H1 (cell line): ENCODE measurements at regions not wholly inside any gene's neighbourhood (a gene's known extent, or its start where the extent isn't known, plus 50 kb on each side); places are given as distances from the start of the nearest gene placed in this dataset.

Source experiments
- CTCF ChIA-PET: fragments of 300-600 bp; sonication (Branson Sonifier 250); formaldehyde crosslinking; loops from one replicate; lab custom pipeline; 2021; ENCODE audit not compliant: partially characterized antibody; lab: Charles Lee
- POLR2A ChIA-PET: fragments of 300-600 bp; sonication (Branson Sonifier 250); formaldehyde crosslinking; loops from one replicate; lab custom pipeline; 2021; ENCODE audit warnings: inconsistent platforms; ENCODE audit not compliant: partially characterized antibody; lab: Charles Lee
- DNase-seq, 2 experiments: peaks; one replicate each; pipeline versions ENCODE4 v3.0.0 to v3.0.0-alpha.2; 2010 to 2022; ENCODE audit warnings: low spot score in 2 of 2, low read depth in 1 of 2, mixed read lengths in 1 of 2
- FAIRE-seq: peaks from 2 replicates; lab custom pipeline; 2011; peaks lifted over from hg19 to GRCh38; lab: Jason Lieb, UNC
- H2AFZ ChIP-seq: 2 replicates; pipeline ENCODE4 v1.8.1; 2012; ENCODE audit warnings: low read length, inconsistent platforms
- H2AK5ac ChIP-seq: 2 replicates; pipeline ENCODE4 v1.6.1; 2013; ENCODE audit warnings: low read depth, low read length
- H2BK120ac ChIP-seq: replicated peaks from 2 replicates; pipeline ENCODE3; 2013; ENCODE audit warnings: low read depth, low read length, inconsistent platforms
- H2BK12ac ChIP-seq: 2 replicates; pipeline ENCODE4 v1.6.1; 2013; ENCODE audit warnings: low read depth, low read length
- H2BK15ac ChIP-seq: 2 replicates; pipeline ENCODE4 v1.6.1; 2013; ENCODE audit warnings: low read length
- H2BK20ac ChIP-seq: 2 replicates; pipeline ENCODE4 v1.6.1; 2013; ENCODE audit warnings: low read length
- H2BK5ac ChIP-seq: 2 replicates; pipeline ENCODE4 v1.6.1; 2013; ENCODE audit warnings: low read depth, low read length
- H3K14ac ChIP-seq: 2 replicates; pipeline ENCODE4 v1.6.1; 2013; ENCODE audit warnings: inconsistent platforms; ENCODE audit not compliant: insufficient read length
- H3K18ac ChIP-seq: 2 replicates; pipeline ENCODE4 v1.6.1; 2013; ENCODE audit warnings: low read length; ENCODE audit errors: extremely low read depth
- H3K23ac ChIP-seq: 2 replicates; pipeline ENCODE4 v1.6.1; 2013; ENCODE audit warnings: inconsistent platforms; ENCODE audit not compliant: insufficient read length
- H3K23me2 ChIP-seq: 2 replicates; pipeline ENCODE4 v1.6.1; 2013; ENCODE audit warnings: low read depth, low read length
- H3K27ac ChIP-seq: 2 replicates; pipeline ENCODE4 v1.6.1; 2011; ENCODE audit warnings: low read depth, low read length, inconsistent platforms
- H3K27me3 ChIP-seq, 4 experiments: replicated peaks in 1 of 4; 1 replicate in 1 of 4; 2 replicates in 3 of 4; pipeline versions ENCODE4 v1.6.1 to v1.8.1; 2011 to 2013; ENCODE audit warnings: low read length in 3 of 4, mild to moderate bottlenecking in 3 of 4, inconsistent platforms in 2 of 4, mixed read lengths in 2 of 4, moderate library complexity in 1 of 4; ENCODE audit not compliant: control insufficient read depth in 3 of 4, insufficient read depth in 3 of 4; ENCODE audit errors: extremely low read depth in 1 of 4
- H3K36me3 ChIP-seq, 4 experiments: 2 replicates each; pipeline versions ENCODE4 v1.6.1 to v1.8.1; 2011 to 2013; ENCODE audit warnings: mild to moderate bottlenecking in 4 of 4, low read length in 3 of 4, moderate library complexity in 2 of 4, control low read depth in 1 of 4, inconsistent platforms in 1 of 4; ENCODE audit not compliant: insufficient read depth in 4 of 4, control insufficient read depth in 2 of 4
- H3K4ac ChIP-seq: replicated peaks from 2 replicates; pipeline ENCODE3; 2013; ENCODE audit warnings: low read length, low read depth, mixed read lengths, inconsistent platforms; ENCODE audit not compliant: insufficient read length
- H3K4me1 ChIP-seq, 4 experiments: replicated peaks in 1 of 4; 1 replicate in 1 of 4; 2 replicates in 3 of 4; pipeline versions ENCODE4 v1.6.1 to v1.8.1; 2011 to 2013; ENCODE audit warnings: low read length in 3 of 4, inconsistent platforms in 2 of 4, mixed read lengths in 1 of 4; ENCODE audit not compliant: insufficient read depth in 4 of 4, control insufficient read depth in 3 of 4
- H3K4me2 ChIP-seq, 2 experiments: 2 replicates each; pipeline versions ENCODE4 v1.6.1 to v1.8.1; 2011 to 2013; ENCODE audit warnings: low read depth in 2 of 2, low read length in 2 of 2, control low read depth in 1 of 2, inconsistent platforms in 1 of 2, mild to moderate bottlenecking in 1 of 2; ENCODE audit not compliant: insufficient read depth in 1 of 2
- H3K4me3 ChIP-seq, 4 experiments: fragments of 200-600, 300-600 bp in 1 of 4; sonication (generic), shearing (Covaris generic), sonication (Bioruptor Twin) in 1 of 4; 2 replicates each; pipeline versions ENCODE4 v1.5.1 to v1.8.1; 2011 to 2016; ENCODE audit warnings: low read length in 4 of 4, low read depth in 3 of 4, control low read depth in 2 of 4, inconsistent platforms in 2 of 4, mild to moderate bottlenecking in 2 of 4, mixed read lengths in 1 of 4, moderate library complexity in 1 of 4; ENCODE audit not compliant: insufficient read depth in 2 of 4; ENCODE audit errors: extremely low read depth in 1 of 4
- H3K56ac ChIP-seq: replicated peaks from 2 replicates; pipeline ENCODE3; 2013; ENCODE audit warnings: low read depth, mild to moderate bottlenecking, mixed read lengths, low read length, inconsistent platforms; ENCODE audit not compliant: insufficient read length
- H3K79me1 ChIP-seq: 2 replicates; pipeline ENCODE4 v1.6.1; 2013; ENCODE audit warnings: low read depth, low read length, control low read depth
- H3K79me2 ChIP-seq, 2 experiments: 2 replicates each; pipeline versions ENCODE4 v1.6.1 to v1.8.1; 2012 to 2013; ENCODE audit warnings: low read length in 2 of 2, mild to moderate bottlenecking in 2 of 2, inconsistent platforms in 1 of 2; ENCODE audit not compliant: insufficient read depth in 2 of 2, control insufficient read depth in 1 of 2
- H3K9ac ChIP-seq, 4 experiments: replicated peaks in 1 of 4; 1 replicate in 1 of 4; 2 replicates in 3 of 4; pipeline versions ENCODE4 v1.6.1 to v1.8.1; 2011 to 2013; ENCODE audit warnings: low read depth in 3 of 4, low read length in 3 of 4, control low read depth in 2 of 4, mild to moderate bottlenecking in 2 of 4, moderate library complexity in 2 of 4, inconsistent platforms in 1 of 4; ENCODE audit errors: extremely low read depth in 1 of 4
- H3K9me3 ChIP-seq, 2 experiments: 2 replicates each; pipeline versions ENCODE4 v1.6.1 to v1.8.1; 2012 to 2013; ENCODE audit warnings: mild to moderate bottlenecking in 2 of 2, moderate library complexity in 2 of 2, control low read depth in 1 of 2, inconsistent platforms in 1 of 2, low read depth in 1 of 2, low read length in 1 of 2, mixed read lengths in 1 of 2; ENCODE audit not compliant: insufficient read depth in 2 of 2
- H4K20me1 ChIP-seq, 2 experiments: replicated peaks in 1 of 2; 2 replicates each; pipeline versions ENCODE3 to v1.8.1; 2011 to 2013; ENCODE audit warnings: inconsistent platforms in 2 of 2, low read length in 2 of 2, mild to moderate bottlenecking in 1 of 2; ENCODE audit not compliant: insufficient read depth in 2 of 2, control insufficient read depth in 1 of 2
- H4K5ac ChIP-seq: 2 replicates; pipeline ENCODE4 v1.6.1; 2013; ENCODE audit warnings: low read length, low read depth, mixed read lengths, inconsistent platforms; ENCODE audit not compliant: insufficient read length
- H4K8ac ChIP-seq: 2 replicates; pipeline ENCODE4 v1.8.0; 2013; ENCODE audit warnings: mild to moderate bottlenecking, moderate library complexity, low read length, inconsistent platforms; ENCODE audit not compliant: insufficient read depth; ENCODE audit errors: extremely low read depth
- H4K91ac ChIP-seq: replicated peaks from 2 replicates; pipeline ENCODE3; 2013; ENCODE audit warnings: low read length, mixed read lengths, inconsistent platforms; ENCODE audit not compliant: insufficient read length
- CBX5 ChIP-seq: fragments of 300-800, 300-1000 bp; sonication (generic); IDR thresholded peaks from 2 replicates; pipeline ENCODE4 v1.7.1; 2016; ENCODE audit warnings: antibody characterized with exemption, low read length, low read depth
- POU5F1 ChIP-seq: IDR thresholded peaks from 2 replicates; pipeline ENCODE4 v1.6.1; 2011; ENCODE audit warnings: low read depth, mild to moderate bottlenecking, low read length, moderate library complexity
- SAP30 ChIP-seq: fragments of 300-600 bp; sonication (generic); IDR thresholded peaks from 2 replicates; pipeline ENCODE4 v1.7.1; 2012; ENCODE audit warnings: low read length, moderate library complexity, mild to moderate bottlenecking, inconsistent platforms; ENCODE audit not compliant: insufficient read depth, insufficient replicate concordance
- SRF ChIP-seq: IDR thresholded peaks from 2 replicates; pipeline ENCODE4 v1.6.1; 2011; ENCODE audit warnings: mild to moderate bottlenecking, low read depth, low read length, moderate library complexity
- TAF1 ChIP-seq: IDR thresholded peaks from 2 replicates; pipeline ENCODE4 v1.6.1; 2011; ENCODE audit warnings: mild to moderate bottlenecking, low read depth, low read length

DNA sequence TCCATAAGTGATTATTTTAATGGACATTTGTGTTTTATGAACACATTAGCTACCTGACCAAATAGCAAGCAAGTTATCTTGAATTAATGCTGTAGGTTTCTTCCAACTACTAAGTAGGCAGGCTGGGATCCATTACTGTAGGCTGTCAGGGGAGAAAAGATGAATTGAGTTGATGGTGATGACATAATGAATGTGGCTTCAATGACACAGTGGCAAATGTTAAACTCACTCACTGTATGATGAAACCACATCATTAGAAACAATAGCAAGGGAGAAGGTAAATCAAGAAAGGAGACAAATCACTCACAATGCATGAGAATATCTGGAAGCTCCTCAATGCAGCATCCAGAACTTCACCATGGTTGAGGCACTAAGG, 529.7 kb upstream of the CITED2 start:
- Histone ChIP-seq H3K4ac (no peak overlapping the region), H3K27me3 (no peaks in the 10 kb centered on the region), H2AFZ (no peak overlapping the region), H3K4me1 (peaks cover 0 to 5% (median 2%) of the 10 kb centered on the region in 4 experiments; a peak in 1 of 7 replicates), H3K4me2 (no peak overlapping the region), H2BK12ac (no peak overlapping the region), H4K20me1 (no peaks in the 10 kb centered on the region), H2BK5ac (no peak overlapping the region), H3K36me3 (no peaks in the 10 kb centered on the region), H3K18ac (no peak overlapping the region), H4K5ac (no peak overlapping the region), H3K9ac (no peak overlapping the region), H3K9me3 (no peaks in the 10 kb centered on the region), H2AK5ac (no peak overlapping the region), H2BK20ac (no peak overlapping the region), H3K79me2 (no peaks in the 10 kb centered on the region), H3K27ac (no peak overlapping the region), H2BK15ac (no peak overlapping the region), H2BK120ac (no peak overlapping the region), H3K79me1 (no peaks in the 10 kb centered on the region), H3K14ac (no peak overlapping the region), H3K4me3 (no peak overlapping the region), H3K23ac (no peak overlapping the region), H3K56ac (no peak overlapping the region), H4K8ac (no peak overlapping the region), H4K91ac (no peak overlapping the region), H3K23me2 (no peaks in the 10 kb centered on the region)
- DNase-seq (no peak), FAIRE-seq (no peak)
- ChIA-PET CTCF (interaction anchor here (0.7 to 1.7 kb wide), 4 partner anchors 9 to 564 kb away, joined by 3 to 8 read pairs (median 4); no protein-coding TSS in a partner anchor), POLR2A (interaction anchor here (1.5 kb wide), 1 partner anchor 15 kb away, joined by 3 read pairs; no protein-coding TSS in a partner anchor)
- TF ChIP-seq CBX5 (no peak), TAF1 (no peak), POU5F1 (no peak), SAP30 (no peak), SRF (no peak)
